ENCODE measurements at regions not wholly inside any gene's neighbourhood (a gene's known extent, or its start where the extent isn't known, plus 50 kb on each side); places are given as distances from the start of the nearest gene placed in this dataset.

DNA sequence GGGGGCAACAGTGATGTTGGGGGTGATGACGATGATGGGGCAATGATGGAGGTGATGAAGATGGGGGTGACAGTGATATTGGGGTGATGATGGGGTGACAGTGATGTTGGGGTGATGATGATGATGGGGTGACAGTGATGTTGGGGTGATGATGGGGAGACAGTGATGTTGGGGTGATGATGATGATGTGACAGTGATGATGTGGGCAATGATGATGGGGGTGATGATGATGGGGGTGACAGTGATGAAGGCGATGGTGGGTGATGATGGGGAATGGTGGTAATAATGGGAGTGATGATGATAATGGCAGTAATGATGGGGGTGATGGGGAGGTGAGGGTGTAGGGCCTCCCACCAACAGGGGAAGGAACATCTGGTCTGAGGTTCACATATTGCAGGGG is 150.6 kb downstream of the ERMARD start:
- Histone ChIP-seq H3K4me1 (ENCODE audit: control insufficient read depth, low read length) (no peaks in the 10 kb centered on the region), H3K27ac (ENCODE audit: low read depth, low read length) (no peak overlapping the region), H3F3A (ENCODE audit: control insufficient read depth, insufficient read depth) (no peaks in the 10 kb centered on the region), H3K4me2 (ENCODE audit: low read length) (no peak overlapping the region), H3K4me3 (ENCODE audit: low read length) (no peak overlapping the region), H3K9me3 (ENCODE audit: control insufficient read depth, insufficient read depth, low read length) (peaks cover 3% of the 10 kb centered on the region; the same call in 1 of the 2 replicates), H3K27me3 (ENCODE audit: control insufficient read depth, low read length) (no peaks in the 10 kb centered on the region), H3K79me2 (ENCODE audit: control insufficient read depth, low read length) (no peaks in the 10 kb centered on the region), H4K20me1 (ENCODE audit: control insufficient read depth, insufficient read depth, low read depth, low read length) (no peaks in the 10 kb centered on the region), H3K36me3 (ENCODE audit: control insufficient read depth, low read length) (no peaks in the 10 kb centered on the region), H3K9me2 (replicated peaks; ENCODE audit: control insufficient read depth, low read length) (no peaks in the 10 kb centered on the region)
- TF ChIP-seq, protein P1, sequence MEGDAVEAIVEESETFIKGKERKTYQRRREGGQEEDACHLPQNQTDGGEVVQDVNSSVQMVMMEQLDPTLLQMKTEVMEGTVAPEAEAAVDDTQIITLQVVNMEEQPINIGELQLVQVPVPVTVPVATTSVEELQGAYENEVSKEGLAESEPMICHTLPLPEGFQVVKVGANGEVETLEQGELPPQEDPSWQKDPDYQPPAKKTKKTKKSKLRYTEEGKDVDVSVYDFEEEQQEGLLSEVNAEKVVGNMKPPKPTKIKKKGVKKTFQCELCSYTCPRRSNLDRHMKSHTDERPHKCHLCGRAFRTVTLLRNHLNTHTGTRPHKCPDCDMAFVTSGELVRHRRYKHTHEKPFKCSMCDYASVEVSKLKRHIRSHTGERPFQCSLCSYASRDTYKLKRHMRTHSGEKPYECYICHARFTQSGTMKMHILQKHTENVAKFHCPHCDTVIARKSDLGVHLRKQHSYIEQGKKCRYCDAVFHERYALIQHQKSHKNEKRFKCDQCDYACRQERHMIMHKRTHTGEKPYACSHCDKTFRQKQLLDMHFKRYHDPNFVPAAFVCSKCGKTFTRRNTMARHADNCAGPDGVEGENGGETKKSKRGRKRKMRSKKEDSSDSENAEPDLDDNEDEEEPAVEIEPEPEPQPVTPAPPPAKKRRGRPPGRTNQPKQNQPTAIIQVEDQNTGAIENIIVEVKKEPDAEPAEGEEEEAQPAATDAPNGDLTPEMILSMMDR (IDR thresholded peaks at IDR 0.05; ENCODE audit: low read depth, low read length, poor library complexity, severe bottlenecking): no peak
- TF ChIP-seq EZH2phosphoT487 (IDR thresholded peaks at IDR 0.05; ENCODE audit: borderline replicate concordance, low read length): no peak

DNA sequence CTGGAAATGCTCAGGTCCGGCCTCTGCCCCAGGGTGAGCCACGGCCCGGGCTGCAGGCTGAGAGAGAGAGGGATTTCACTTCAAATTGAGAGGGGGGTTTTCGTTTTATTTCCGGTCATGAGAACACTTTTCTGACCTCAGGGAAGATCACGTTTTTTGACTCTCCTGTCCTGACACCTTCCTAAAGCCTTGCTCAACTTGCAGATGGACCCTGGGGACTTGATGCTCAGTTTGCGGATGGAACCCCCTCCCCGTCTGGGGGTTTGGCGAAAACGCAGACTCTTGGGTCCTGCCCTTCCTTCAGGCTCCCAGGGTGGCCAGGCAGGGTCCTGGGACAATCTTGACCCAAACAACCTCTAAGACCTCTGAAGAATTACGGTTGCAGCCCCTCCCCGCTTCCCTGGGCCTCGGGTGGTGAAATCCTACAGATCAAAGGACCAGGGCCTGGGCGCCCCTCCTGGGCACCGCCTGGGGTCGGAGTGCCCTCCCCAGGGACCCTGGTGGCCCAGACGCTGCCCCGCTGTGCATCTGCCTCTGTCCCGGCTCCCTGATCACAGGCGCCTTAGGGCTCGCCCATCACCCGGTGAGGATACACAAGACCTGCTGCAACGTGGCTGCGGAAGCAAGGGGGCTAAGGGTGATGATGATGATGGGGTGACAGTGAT is 148.2 kb downstream of the ERMARD start:
- Histone ChIP-seq H3K27ac (ENCODE audit: low read depth, low read length) (no peak overlapping the region), H3K36me3 (ENCODE audit: control insufficient read depth, low read length) (no peaks in the 10 kb centered on the region), H4K20me1 (ENCODE audit: control insufficient read depth, insufficient read depth, low read depth, low read length) (no peaks in the 10 kb centered on the region), H3K4me3 (ENCODE audit: low read length) (no peak overlapping the region), H3K79me2 (ENCODE audit: control insufficient read depth, low read length) (no peaks in the 10 kb centered on the region), H3F3A (ENCODE audit: control insufficient read depth, insufficient read depth) (no peaks in the 10 kb centered on the region), H3K27me3 (ENCODE audit: control insufficient read depth, low read length) (no peaks in the 10 kb centered on the region), H3K4me1 (ENCODE audit: control insufficient read depth, low read length) (no peaks in the 10 kb centered on the region), H3K9me3 (ENCODE audit: control insufficient read depth, insufficient read depth, low read length) (peaks cover 3% of the 10 kb centered on the region; the same call in 1 of the 2 replicates), H3K4me2 (ENCODE audit: low read length) (no peak overlapping the region), H3K9me2 (replicated peaks; ENCODE audit: control insufficient read depth, low read length) (no peaks in the 10 kb centered on the region)
- TF ChIP-seq EZH2phosphoT487 (IDR thresholded peaks at IDR 0.05; ENCODE audit: borderline replicate concordance, low read length): no peak
- TF ChIP-seq, protein P1 (IDR thresholded peaks at IDR 0.05; ENCODE audit: low read depth, low read length, poor library complexity, severe bottlenecking): no peak

DNA sequence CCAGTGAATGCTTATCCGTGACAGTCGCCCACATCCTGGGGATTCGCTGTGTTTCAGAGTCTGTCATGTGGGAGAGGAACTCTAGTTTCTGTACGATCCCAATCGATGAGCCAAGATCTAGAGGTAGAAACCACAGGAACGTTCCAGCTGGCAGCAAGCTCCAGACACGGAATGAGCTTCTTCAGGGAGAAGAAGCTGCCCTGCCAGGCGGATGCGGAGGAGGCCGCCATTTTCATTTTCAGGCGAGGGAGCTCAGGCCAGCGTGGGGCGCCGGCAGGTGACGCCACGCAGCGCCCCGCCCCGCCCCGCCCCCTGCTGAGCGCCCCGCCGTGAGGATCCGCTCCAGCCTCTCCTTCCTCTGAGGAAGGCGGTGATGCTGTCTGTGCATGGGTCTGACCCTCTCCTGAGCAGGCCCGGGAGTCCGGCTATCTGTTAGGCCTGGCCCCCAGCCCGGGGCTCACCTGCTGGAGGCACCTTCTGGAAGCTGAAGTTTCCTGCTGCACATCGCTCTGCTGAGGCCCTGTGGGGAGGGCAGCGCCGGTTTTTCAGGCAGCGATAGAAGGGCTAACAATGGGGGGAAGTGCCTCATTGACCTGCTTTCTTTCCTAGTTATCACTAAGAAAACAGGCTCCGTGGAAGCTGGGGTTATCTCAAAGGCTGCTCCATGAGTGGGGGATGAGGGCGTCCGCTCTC is 147.5 kb downstream of the ERMARD start:
- H3K36me3 ChIP-seq (ENCODE audit: control insufficient read depth, low read length): no peaks in the 10 kb centered on the region
- no peak overlapping the region for H3K4me3 ChIP-seq (ENCODE audit: low read length)
- no peaks in the 10 kb centered on the region for H3K9me2 ChIP-seq (replicated peaks; ENCODE audit: control insufficient read depth, low read length)
- no peaks in the 10 kb centered on the region for H3K27me3 ChIP-seq (ENCODE audit: control insufficient read depth, low read length)
- H3K4me2 ChIP-seq (ENCODE audit: low read length): no peak overlapping the region
- H4K20me1 ChIP-seq (ENCODE audit: control insufficient read depth, insufficient read depth, low read depth, low read length): no peaks in the 10 kb centered on the region
- H3F3A ChIP-seq (ENCODE audit: control insufficient read depth, insufficient read depth): no peaks in the 10 kb centered on the region
- H3K27ac ChIP-seq (ENCODE audit: low read depth, low read length): no peak overlapping the region
- peaks cover 3% of the 10 kb centered on the region; the same call in 1 of the 2 replicates for H3K9me3 ChIP-seq (ENCODE audit: control insufficient read depth, insufficient read depth, low read length)
- no peaks in the 10 kb centered on the region for H3K4me1 ChIP-seq (ENCODE audit: control insufficient read depth, low read length)
- TF ChIP-seq, protein P1 (IDR thresholded peaks at IDR 0.05; ENCODE audit: low read depth, low read length, poor library complexity, severe bottlenecking): no peak
- no peak for TF ChIP-seq EZH2phosphoT487 (IDR thresholded peaks at IDR 0.05; ENCODE audit: borderline replicate concordance, low read length)
- H3K79me2 ChIP-seq (ENCODE audit: control insufficient read depth, low read length): no peaks in the 10 kb centered on the region
